Kidney (tissue), 13 donors: ENCODE measurements at regions not wholly inside any gene's neighbourhood (a gene's known extent, or its start where the extent isn't known, plus 50 kb on each side); places are given as distances from the start of the nearest gene placed in this dataset.

Experiments used
- DNase-seq, 5 donors: peaks; one replicate each; pipeline ENCODE4 v3.0.0-alpha.2; 2013 to 2020
- FAIRE-seq: peaks from 2 replicates; lab custom pipeline; 2012; peaks lifted over from hg19 to GRCh38; lab: Jason Lieb, UNC
- H3K27ac ChIP-seq, 2 donors: one replicate each; pipeline ENCODE4 v1.7.0; 2013; ENCODE audit warnings: low read depth in 2 of 2, low read length in 2 of 2, inconsistent platforms in 1 of 2
- H3K27me3 ChIP-seq: one replicate; pipeline ENCODE4 v1.7.1; 2013; ENCODE audit warnings: low read length, inconsistent platforms; ENCODE audit not compliant: control insufficient read depth, insufficient read depth
- H3K36me3 ChIP-seq, 3 donors: one replicate each; pipeline versions ENCODE4 v1.7.0 to v1.7.1; 2013; ENCODE audit warnings: low read length in 3 of 3, control low read depth in 1 of 3, inconsistent platforms in 1 of 3; ENCODE audit not compliant: insufficient read depth in 3 of 3, control insufficient read depth in 2 of 3
- H3K4me1 ChIP-seq, 3 donors: one replicate each; pipeline versions ENCODE4 v1.7.0 to v1.7.1; 2013; ENCODE audit warnings: low read length in 3 of 3, inconsistent platforms in 1 of 3, low read depth in 1 of 3; ENCODE audit not compliant: control insufficient read depth in 2 of 3, insufficient read depth in 2 of 3
- H3K4me3 ChIP-seq, 3 donors: one replicate each; pipeline versions ENCODE4 v1.7.0 to v1.8.1; 2013; ENCODE audit warnings: low read length in 3 of 3, control low read depth in 1 of 3, inconsistent platforms in 1 of 3
- H3K9ac ChIP-seq, 3 donors: one replicate each; pipeline versions ENCODE4 v1.7.0 to v1.7.1; 2013; ENCODE audit warnings: low read length in 3 of 3, control low read depth in 1 of 3, inconsistent platforms in 1 of 3
- H3K9me3 ChIP-seq, 3 donors: one replicate each; pipeline versions ENCODE4 v1.7.0 to v1.7.1; 2013; ENCODE audit warnings: low read length in 3 of 3, control low read depth in 1 of 3, inconsistent platforms in 1 of 3; ENCODE audit not compliant: control insufficient read depth in 2 of 3, insufficient read depth in 1 of 3
- intact Hi-C: fragments of 100-400 bp; cut with DNase I; formaldehyde crosslinking; loops from one replicate; pipeline ENCODE4 v1.11.1; 2022
- TF ChIP-seq, protein P1 (sequence below): IDR thresholded peaks from 3 replicates; pipeline ENCODE4 v1.5.1; 2012; ENCODE audit warnings: mild to moderate bottlenecking, moderate library complexity, borderline replicate concordance; ENCODE audit not compliant: insufficient read depth; ENCODE audit errors: extremely low read depth
- donor health status: control.
- donor health status: control.
- donor health status: control.
- donor health status: control.
- donor health status: control.
- donor health status: DM: yes; HTN: yes; CAD: no.
- donor health status: Normal renal cell carcinoma (clear cell type).

GRCh38 chr13:48844676-48845075 is 131.0 kb upstream of the FNDC3A start:
- Histone ChIP-seq H3K4me1 (no peaks in the 10 kb centered on the region), H3K27ac (no peak overlapping the region), H3K36me3 (no peaks in the 10 kb centered on the region), H3K27me3 (no peaks in the 10 kb centered on the region), H3K9ac (no peak overlapping the region), H3K4me3 (no peak overlapping the region), H3K9me3 (no peaks in the 10 kb centered on the region)
- FAIRE-seq (no peak), DNase-seq (no peak)
- TF ChIP-seq, protein P1, sequence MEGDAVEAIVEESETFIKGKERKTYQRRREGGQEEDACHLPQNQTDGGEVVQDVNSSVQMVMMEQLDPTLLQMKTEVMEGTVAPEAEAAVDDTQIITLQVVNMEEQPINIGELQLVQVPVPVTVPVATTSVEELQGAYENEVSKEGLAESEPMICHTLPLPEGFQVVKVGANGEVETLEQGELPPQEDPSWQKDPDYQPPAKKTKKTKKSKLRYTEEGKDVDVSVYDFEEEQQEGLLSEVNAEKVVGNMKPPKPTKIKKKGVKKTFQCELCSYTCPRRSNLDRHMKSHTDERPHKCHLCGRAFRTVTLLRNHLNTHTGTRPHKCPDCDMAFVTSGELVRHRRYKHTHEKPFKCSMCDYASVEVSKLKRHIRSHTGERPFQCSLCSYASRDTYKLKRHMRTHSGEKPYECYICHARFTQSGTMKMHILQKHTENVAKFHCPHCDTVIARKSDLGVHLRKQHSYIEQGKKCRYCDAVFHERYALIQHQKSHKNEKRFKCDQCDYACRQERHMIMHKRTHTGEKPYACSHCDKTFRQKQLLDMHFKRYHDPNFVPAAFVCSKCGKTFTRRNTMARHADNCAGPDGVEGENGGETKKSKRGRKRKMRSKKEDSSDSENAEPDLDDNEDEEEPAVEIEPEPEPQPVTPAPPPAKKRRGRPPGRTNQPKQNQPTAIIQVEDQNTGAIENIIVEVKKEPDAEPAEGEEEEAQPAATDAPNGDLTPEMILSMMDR, result no peak
- intact Hi-C loops, result no loop called here

DNA sequence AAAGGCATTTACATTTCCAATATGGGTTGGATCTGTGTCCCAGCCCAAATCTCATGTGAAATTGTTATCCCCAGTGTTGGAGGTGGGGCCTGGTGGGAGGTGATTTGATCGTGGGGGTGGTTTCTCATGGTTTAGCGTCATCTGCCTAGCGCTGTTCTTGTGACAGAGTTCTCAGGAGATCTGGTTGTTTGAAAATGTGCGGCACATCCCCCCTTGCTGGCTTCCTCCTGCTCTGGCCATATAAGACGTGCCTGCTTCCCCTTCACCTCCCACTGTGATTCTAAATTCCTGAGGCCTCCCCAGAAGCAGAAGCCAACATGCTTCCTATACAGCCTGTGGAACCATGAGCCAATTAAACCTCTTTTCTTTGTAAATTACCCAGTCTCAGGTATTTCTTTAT is 126.2 kb upstream of the FNDC3A start:
- H3K9ac ChIP-seq, result no peak overlapping the region
- no peaks in the 10 kb centered on the region for H3K36me3 ChIP-seq
- intact Hi-C loops, result no loop called here
- no peaks in the 10 kb centered on the region for H3K27me3 ChIP-seq
- DNase-seq, result no peak
- no peak overlapping the region for H3K4me3 ChIP-seq
- H3K27ac ChIP-seq, result no peak overlapping the region
- TF ChIP-seq, protein P1, result no peak
- H3K4me1 ChIP-seq, result no peaks in the 10 kb centered on the region
- H3K9me3 ChIP-seq, result no peaks in the 10 kb centered on the region
- FAIRE-seq, result no peak

GRCh38 chr13:48851707-48852106 is 124.0 kb upstream of the FNDC3A start:
- TF ChIP-seq, protein P1, result no peak
- FAIRE-seq (no peak), DNase-seq (no peak)
- Histone ChIP-seq H3K9ac (no peak overlapping the region), H3K4me1 (no peaks in the 10 kb centered on the region), H3K36me3 (no peaks in the 10 kb centered on the region), H3K27me3 (no peaks in the 10 kb centered on the region), H3K4me3 (no peak overlapping the region), H3K9me3 (no peaks in the 10 kb centered on the region), H3K27ac (no peak overlapping the region)
- intact Hi-C loops, result no loop called here
